RWPE1 (cell line): ENCODE measurements at regions not wholly inside any gene's neighbourhood (a gene's known extent, or its start where the extent isn't known, plus 50 kb on each side); places are given as distances from the start of the nearest gene placed in this dataset.
"Not testable (repeated sequence)": the region's sequence is repeated elsewhere in the genome, so short reads cannot be mapped to it uniquely, and the experiment has no call there.

Experiments used
- CTCF ChIA-PET: fragments of 350-600 bp; sonication (Branson Sonifier 250); formaldehyde crosslinking; extraction: SDS; loops from one replicate; lab custom pipeline; 2021; lab: Yijun Ruan, JAX
- POLR2A ChIA-PET: fragments of 400-600 bp; formaldehyde crosslinking; extraction: SDS; loops from one replicate; lab custom pipeline; 2020; ENCODE audit warnings: antibody characterized with exemption; ENCODE audit not compliant: low non-redundant PET; lab: Yijun Ruan, JAX
- DNase-seq: peaks from one replicate; pipeline ENCODE4 v3.0.0; 2012; ENCODE audit warnings: low spot score
- H3K27ac ChIP-seq: fragments of 450-650 bp; 2 replicates; pipeline ENCODE4 v1.5.1; 2017
- CTCF ChIP-seq: fragments of 450-650 bp; conservative IDR thresholded peaks from 2 replicates; pipeline ENCODE4 v1.5.1; 2017; ENCODE audit warnings: low read depth, mild to moderate bottlenecking

- ChIA-PET POLR2A (no interaction called here), CTCF (no interaction called here)
- no peak for TF ChIP-seq CTCF
- H3K27ac ChIP-seq: no peak overlapping the region
- DNase-seq: no peak
These were observed 382.3 kb downstream of the ALG10 start for GRCh38 chr12:34404377-34405285.

DNA sequence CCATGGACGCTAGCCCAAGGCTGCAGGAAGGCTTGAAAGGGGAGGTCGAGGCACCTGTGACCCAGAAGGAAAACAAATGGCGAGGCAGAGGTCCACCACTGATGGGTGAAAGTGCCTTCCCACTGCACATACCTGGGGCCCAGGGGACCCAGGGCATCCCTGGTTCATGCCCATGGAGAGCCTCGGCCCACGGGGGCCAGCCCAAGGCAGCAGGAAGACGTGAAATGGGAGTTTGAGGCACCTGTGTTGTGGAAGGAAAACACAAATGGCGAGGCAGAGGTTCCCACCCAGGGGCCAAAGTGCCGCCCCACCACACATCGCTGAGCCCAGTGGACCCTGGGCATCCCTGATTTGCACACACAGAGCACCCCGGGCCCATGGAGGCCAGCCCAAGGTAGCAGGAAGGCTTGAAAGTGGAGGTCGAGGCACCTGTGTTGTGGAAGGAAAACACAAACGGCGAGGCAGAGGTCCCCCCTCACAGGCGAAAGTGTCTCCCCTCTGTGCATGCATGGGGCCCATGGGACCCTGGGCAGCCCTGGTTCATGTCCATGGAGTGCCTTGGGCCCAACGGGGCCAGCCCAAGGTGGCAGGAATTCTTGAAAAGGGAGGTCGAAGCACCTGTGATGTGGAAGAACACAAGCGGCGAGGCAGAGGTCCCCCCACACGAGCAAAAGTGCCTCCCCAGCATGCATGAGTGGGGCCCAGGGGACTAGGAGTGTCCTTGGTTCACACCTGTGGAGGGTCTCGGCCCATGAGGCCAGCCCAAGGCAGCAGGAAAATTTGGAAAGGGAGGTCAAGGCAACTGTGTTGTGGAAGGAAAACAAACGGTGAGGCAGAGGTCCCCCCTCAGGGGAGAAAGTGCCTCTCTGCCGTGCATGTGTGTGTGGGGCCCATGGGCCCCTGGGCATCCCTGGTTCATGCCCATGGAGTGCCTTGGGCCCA, 383.3 kb downstream of the ALG10 start:
- ChIA-PET POLR2A (no interaction called here), CTCF (no interaction called here)
- no peak for TF ChIP-seq CTCF
- no peak overlapping the region for H3K27ac ChIP-seq
- DNase-seq: no peak

DNA sequence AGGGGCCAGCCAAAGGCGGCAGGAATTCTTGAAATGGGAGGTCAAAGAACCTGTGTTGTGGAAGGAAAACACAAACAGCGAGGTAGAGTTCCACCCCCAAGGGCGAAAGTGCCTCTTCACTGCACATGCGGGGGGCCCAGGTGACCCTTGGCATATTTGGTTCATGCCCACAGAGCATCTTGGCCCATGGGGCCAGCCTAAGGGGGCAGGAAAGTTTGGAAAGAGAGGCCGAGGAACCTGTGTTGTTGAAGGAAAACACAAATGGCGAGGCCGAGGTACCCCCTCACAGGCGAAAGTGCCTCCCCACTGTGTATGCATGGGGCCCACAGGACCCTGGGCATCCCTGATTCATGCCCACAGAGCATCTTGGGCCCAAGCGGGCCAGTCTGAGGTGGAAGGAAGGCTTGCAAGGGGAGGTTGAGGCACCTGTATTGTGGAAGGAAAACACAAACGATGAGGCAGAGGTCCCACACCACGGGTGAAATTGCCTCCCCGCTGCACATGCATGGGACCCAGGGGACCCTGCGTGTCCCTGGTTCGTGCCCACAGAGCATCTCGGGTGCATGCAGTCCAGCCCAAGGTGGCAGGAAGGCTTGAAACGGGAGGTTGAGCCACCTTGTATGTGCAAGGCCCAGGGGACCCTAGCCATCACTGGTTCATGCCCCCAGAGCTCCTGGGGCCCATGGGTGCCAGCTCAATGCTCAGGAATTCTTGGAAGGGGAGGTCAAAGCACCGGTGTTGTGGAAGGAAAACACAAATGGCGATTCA, 384.1 kb downstream of the ALG10 start:
- CTCF ChIA-PET: no interaction called here
- DNase-seq: no peak
- H3K27ac ChIP-seq: no peak overlapping the region
- POLR2A ChIA-PET: no interaction called here
- TF ChIP-seq CTCF: no peak

DNA sequence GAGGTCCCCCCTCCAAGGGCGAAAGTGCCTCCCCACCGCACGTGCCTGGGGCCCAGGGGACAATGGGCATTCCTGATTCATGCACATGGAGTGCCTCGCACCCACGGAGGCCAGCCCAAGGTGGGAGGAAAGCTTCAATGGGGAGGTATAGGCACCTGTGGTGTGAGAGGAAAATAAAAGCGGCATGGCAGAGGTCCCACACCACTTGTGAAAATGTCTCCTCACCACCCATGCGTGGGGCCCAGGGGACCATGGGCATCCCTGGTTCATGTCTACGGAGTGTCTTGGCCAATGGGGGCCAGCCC, 384.7 kb downstream of the ALG10 start:
- no peak overlapping the region for H3K27ac ChIP-seq
- CTCF ChIA-PET: no interaction called here
- POLR2A ChIA-PET: no interaction called here
- TF ChIP-seq CTCF: no peak
- DNase-seq: no peak

DNA sequence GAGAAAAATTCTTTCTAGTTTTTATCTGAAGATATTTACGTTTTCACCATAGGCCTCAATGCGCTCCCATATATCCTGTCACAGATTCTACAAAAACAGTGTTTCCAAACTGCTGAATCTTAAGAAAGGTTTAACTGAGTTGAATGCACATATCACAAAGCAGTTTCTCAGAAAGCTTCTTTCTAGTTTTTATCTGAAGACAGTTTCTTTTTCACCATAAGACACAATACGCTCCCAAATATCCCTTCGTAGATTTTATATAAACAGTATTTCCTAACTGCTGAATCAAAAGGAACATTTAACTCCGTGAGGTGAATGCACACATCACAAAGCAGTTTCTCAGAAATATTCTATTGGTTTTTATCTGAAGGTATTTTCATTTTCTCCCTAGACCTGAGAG, 385.5 kb downstream of the ALG10 start:
- ChIA-PET POLR2A (no interaction called here), CTCF (no interaction called here)
- H3K27ac ChIP-seq: no peak overlapping the region
- no peak for TF ChIP-seq CTCF
- no peak for DNase-seq

DNA sequence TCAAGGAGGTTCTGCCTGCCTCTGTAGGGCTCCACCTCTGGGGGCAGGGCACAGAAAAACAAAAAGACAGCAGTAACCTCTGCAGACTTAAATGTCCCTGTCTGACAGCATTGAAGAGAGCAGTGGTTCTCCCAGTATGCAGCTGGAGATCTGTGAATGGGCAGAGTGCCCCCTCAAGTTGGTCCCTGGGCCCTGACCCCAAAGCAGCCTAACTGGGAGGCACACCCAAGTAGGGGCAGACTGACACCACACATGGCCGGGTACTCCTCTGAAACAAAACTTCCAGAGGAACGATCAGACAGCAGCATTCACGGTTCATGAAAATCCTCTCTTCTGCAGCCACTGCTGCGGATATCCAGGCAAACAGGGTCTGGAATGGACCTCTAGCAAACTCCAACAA, 409.2 kb downstream of the ALG10 start:
- H3K27ac ChIP-seq, DNase-seq, POLR2A ChIA-PET, CTCF ChIA-PET: not testable (repeated sequence)
